Brain microvascular endothelial cell (primary cell): ENCODE measurements at regions not wholly inside any gene's neighbourhood (a gene's known extent, or its start where the extent isn't known, plus 50 kb on each side); places are given as distances from the start of the nearest gene placed in this dataset.

ENCODE experiments used
- DNase-seq: peaks from one replicate; pipeline ENCODE4 v3.0.0-alpha.2; 2020
- H3K27ac ChIP-seq: fragments of 250-450 bp; sonication (Bioruptor Pico); 2 replicates; pipeline ENCODE4 v1.5.1; 2020; ENCODE audit warnings: mild to moderate bottlenecking, moderate library complexity
- H3K27me3 ChIP-seq: fragments of 250-450 bp; sonication (Bioruptor Pico); replicated peaks from 2 replicates; pipeline ENCODE4 v1.5.1; 2020; ENCODE audit warnings: mild to moderate bottlenecking
- H3K36me3 ChIP-seq: fragments of 250-450 bp; sonication (Bioruptor Pico); replicated peaks from 2 replicates; pipeline ENCODE4 v1.5.1; 2020; ENCODE audit warnings: mild to moderate bottlenecking
- H3K4me3 ChIP-seq: 2 replicates; pipeline ENCODE4 v1.5.1; 2011; ENCODE audit warnings: low read depth, mild to moderate bottlenecking, control low read depth, low read length, moderate library complexity
- in situ Hi-C: cut with HindIII; loops from 2 replicates; pipeline ENCODE4 v1.10.0; 2017; ENCODE audit warnings: low sequenced_read_pairs, low pct_ligation_motif_present
- TF ChIP-seq, protein P1 (sequence below): IDR thresholded peaks from 2 replicates; pipeline ENCODE4 v1.5.1; 2011; ENCODE audit warnings: low read depth, mild to moderate bottlenecking, moderate library complexity, low read length, control low read depth, inconsistent platforms; ENCODE audit errors: missing control alignments

DNA sequence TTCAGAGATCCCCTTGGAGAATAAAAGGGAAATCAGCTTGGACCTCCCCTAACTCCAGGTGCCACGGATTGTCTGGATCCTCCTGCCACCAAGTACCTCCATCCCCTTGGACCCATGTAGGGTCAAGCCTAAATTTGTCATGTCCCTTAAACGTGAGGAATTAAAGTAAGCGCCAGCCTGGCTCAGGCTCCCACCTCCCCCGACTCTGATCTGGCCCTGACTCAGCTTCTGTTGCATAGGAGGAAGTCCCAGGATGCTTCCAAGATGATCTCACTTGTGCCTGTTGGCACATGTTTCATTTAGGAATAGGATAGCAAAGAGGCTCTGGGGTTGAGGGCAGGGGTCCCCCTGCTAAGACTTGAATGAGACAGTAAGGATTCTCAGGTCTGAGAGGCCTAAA, 231.9 kb upstream of the JUN start:
- Histone ChIP-seq H3K27ac (peak overlapping the region; percentile 37), H3K27me3 (no peaks in the 10 kb centered on the region), H3K36me3 (no peaks in the 10 kb centered on the region), H3K4me3 (no peak overlapping the region)
- DNase-seq = peak; percentile 81
- TF ChIP-seq, protein P1, sequence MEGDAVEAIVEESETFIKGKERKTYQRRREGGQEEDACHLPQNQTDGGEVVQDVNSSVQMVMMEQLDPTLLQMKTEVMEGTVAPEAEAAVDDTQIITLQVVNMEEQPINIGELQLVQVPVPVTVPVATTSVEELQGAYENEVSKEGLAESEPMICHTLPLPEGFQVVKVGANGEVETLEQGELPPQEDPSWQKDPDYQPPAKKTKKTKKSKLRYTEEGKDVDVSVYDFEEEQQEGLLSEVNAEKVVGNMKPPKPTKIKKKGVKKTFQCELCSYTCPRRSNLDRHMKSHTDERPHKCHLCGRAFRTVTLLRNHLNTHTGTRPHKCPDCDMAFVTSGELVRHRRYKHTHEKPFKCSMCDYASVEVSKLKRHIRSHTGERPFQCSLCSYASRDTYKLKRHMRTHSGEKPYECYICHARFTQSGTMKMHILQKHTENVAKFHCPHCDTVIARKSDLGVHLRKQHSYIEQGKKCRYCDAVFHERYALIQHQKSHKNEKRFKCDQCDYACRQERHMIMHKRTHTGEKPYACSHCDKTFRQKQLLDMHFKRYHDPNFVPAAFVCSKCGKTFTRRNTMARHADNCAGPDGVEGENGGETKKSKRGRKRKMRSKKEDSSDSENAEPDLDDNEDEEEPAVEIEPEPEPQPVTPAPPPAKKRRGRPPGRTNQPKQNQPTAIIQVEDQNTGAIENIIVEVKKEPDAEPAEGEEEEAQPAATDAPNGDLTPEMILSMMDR = no peak
- in situ Hi-C loops = no loop called here

DNA sequence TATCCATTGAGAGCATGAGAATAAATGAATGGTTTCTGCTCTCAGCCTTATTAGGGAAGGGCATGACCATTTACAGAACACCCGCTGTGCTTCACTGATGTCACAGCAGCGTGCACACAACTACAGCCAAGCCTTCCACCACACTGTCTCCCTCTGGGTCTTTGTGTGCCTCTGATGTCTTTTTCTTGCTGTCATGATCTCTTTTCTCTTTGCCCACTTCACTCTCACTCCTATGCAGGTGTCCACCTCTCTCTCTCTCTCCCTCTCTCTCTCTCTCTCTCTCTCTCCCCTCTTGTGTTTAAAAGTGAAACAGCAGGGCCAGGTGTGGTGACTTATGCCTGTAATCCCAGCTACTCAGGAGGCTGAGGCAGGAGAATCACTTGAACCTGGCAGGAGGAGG, 232.5 kb upstream of the JUN start:
- Histone ChIP-seq H3K36me3 (no peaks in the 10 kb centered on the region), H3K27me3 (no peaks in the 10 kb centered on the region), H3K4me3 (no peak overlapping the region), H3K27ac (peak overlapping the region; percentile 37)
- TF ChIP-seq, protein P1 = peak; percentile 6
- in situ Hi-C loops = no loop called here
- peak; percentile 25 for DNase-seq

DNA sequence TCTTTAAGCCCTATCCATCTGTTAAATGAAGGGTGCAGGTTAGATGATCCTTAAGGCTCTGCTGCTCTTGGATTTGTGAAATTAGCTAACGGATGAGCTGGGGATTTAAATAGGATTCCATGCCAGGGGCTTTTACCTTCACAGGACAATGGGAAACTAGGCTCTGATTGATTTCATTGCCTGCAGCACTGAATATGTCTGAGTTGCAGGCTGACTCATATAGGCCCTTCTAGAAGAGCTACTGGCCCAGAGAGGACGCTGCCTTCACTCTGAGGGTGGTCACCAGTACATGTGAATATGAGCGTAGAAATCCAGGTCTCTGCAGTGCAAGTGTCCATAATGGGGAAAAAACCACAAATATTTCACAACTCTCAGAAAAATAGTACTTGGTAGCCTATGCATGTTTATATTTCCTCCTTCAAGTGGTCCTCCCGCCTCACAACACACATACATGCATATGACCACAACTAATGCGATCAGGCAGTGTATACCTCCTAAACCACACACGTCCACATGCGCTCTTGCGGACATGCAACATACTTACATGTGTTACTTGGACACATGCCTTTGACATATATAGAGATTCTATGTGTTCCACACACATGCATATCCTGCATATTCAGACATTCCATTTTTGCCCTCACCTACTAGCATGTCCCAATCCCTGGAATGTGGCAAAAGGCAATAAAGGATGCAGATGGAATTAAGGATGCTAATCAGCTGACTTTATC, 233.8 kb upstream of the JUN start:
- Histone ChIP-seq H3K27me3 (no peaks in the 10 kb centered on the region), H3K4me3 (no peak overlapping the region), H3K36me3 (no peaks in the 10 kb centered on the region), H3K27ac (no peak overlapping the region)
- peak; percentile 41 for DNase-seq
- in situ Hi-C loops = no loop called here
- TF ChIP-seq, protein P1 = no peak

DNA sequence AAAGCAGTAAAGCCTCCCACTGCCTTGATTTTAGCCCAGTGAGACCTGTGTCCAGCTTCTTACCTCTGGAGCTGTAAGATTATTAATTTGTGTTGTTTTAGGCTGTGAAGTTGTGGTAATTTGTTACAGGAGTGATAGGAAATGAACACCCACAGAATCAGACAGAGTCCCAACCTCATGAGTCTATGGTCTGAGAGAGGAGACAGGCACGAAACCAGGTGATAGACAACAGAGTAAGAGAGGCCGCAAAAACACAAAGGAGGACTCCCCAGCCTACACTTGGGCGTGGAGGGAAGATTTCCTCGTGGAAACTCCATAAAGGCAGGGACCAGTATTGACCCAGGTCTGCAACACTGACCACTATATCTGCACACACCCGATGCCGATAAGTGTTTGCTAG, 234.6 kb upstream of the JUN start:
- no peak for DNase-seq
- Histone ChIP-seq H3K27ac (no peak overlapping the region), H3K36me3 (no peaks in the 10 kb centered on the region), H3K4me3 (no peak overlapping the region), H3K27me3 (no peaks in the 10 kb centered on the region)
- TF ChIP-seq, protein P1 = no peak
- in situ Hi-C loops = no loop called here

DNA sequence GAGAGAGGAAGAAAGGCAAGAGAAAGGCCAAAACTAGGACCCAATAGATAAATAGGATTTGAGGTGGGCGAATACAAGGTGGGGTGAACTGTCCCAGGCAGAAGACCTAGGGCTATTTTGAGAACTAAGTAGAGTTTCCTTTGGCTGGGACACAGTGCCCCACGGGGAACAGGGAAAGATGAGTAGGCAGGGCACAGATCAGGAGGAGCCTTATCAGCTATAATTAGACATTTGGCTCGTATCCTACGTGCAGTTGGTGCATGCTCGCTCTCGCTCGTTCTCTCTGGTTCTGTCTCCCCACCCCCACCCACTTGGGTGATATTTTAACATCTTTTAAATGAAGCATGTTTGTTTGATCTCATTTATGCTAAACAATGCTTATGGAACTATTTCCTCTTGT, 235.0 kb upstream of the JUN start:
- TF ChIP-seq, protein P1 = no peak
- Histone ChIP-seq H3K27me3 (no peaks in the 10 kb centered on the region), H3K27ac (no peak overlapping the region), H3K36me3 (no peaks in the 10 kb centered on the region), H3K4me3 (no peak overlapping the region)
- in situ Hi-C loops = no loop called here
- DNase-seq = no peak
